ENCODE measurements at regions not wholly inside any gene's neighbourhood (a gene's known extent, or its start where the extent isn't known, plus 50 kb on each side); places are given as distances from the start of the nearest gene placed in this dataset.

DNA sequence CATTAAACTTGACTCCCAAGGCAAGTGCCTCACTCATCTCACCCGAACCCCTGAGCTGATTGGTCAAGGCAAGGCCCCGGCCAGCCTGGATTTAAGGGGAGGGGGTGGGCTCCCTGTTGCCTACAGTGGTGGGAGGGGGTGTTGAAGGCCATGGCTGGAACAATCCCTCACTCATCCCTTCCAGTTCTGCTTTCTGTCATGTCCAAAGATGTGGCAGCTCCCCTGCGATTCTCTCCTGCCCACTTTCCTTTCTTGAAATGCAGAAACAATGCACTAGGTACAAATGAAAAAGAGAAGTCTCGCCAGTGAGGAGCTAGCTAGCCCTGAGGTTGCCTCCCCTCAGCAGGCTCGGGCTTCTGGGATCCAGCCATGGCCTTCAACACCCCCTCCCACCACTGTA is 240.9 kb downstream of the SYK start:
- no peak for DNase-seq

DNA sequence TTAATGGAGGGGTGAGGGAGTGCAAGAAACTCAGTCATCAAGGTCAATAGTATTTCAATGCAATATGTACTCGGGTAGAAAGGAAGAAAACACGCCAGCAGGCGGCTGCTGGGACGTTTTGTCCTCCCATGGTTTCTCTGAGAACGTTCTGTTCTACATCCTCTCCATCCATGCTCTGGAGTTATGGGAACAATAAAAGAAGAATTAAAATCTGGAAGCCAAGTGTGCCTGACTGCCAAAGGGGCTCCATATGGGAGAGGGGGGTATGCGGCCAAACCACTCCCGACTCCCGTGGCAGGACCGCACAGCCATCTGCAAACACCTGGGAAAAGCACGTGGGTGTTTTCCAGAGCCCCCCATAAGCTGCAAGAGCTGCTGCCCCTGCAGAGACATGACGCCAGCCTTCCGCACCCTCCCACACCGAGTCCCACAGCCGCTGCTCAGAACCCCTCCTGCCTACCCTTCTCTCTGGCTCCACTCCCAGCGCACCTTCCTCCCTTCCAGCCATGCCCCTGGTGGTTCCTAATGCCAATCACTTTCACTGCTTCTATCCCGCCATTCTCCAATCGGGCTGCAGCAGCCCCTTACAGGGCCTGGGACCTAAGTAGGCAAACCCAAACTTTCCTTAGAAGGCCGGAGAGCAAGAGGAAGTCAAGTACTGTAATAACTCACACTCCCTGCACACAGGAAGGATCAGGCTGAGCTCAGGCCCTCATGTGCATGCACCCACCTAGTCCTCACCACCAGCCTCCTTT is 241.6 kb downstream of the SYK start:
- no peak for DNase-seq

DNA sequence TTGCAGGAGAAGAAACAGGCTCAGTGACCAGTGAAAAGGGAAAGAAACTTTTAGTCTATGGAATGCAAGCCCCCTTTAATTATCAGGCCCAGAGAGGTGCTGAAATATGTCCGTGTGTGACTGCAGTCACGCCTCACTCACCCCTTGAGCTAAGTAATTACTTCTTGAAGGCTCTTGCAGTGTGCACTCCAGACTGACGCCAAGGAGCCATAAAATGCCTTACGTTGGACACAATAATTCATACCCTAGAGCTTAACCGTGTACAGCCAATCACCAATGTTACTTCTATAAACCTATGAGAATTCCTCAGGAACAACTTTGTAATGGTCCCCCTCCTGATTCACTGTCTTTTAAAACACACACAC is 242.2 kb downstream of the SYK start:
- DNase-seq, result no peak

DNA sequence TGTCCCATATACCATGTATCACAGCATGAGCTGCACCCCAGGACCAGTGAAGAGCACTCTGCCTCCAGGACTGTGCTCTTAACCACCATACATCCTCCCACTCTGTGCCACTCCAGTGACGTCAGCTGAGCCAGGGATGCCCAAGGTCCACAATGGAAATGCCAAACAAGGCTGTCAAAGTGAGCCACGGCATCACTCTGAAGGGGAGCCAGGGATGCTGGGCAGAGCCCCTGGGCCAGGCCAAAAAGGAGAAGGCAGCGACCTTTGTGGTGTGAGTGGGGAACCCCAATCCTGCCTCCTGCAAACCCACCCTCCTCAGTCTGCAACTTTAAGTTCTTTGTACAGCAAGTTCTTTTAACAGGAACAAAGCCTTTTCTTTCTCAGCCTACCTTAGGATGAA is 242.7 kb downstream of the SYK start:
- DNase-seq, result no peak

DNA sequence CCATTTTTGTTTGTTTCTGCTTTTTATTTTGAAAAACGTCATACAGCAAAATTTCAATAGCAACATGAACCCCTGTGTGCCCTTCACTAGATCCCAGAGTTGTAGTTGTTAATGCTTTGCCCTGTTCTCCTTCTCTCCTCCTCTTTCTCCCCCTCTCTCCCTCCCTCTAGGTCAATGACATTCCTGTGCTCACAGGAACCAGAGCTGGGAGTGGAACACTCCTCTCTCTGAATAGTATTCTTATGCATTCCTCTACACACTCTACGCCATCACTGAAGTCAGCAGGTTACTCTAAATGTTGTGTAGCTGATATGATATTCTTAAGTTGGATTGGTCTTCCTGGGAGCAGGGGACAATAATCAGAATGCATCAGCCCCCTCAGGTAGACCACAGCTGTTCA is 243.4 kb downstream of the SYK start:
- DNase-seq, result no peak

DNA sequence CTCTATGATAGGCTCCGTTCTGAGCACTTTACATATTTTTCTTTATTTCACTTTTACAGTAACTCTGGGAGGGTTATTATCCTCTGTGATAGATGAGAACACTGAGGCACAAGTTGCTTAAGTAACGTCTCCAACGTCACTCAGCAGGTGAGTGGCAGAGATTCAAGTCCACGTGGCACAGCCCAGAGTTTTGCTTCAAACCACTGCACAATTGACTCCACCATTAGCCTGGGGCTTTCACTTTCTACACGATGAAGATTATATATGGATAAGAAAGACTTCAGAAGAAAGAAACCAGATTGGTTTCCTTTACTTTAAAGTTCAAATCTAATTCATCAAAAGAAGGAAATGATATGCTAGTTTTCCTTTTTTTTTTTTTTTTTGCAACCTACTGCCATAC is 245.9 kb downstream of the SYK start:
- no peak for DNase-seq

DNA sequence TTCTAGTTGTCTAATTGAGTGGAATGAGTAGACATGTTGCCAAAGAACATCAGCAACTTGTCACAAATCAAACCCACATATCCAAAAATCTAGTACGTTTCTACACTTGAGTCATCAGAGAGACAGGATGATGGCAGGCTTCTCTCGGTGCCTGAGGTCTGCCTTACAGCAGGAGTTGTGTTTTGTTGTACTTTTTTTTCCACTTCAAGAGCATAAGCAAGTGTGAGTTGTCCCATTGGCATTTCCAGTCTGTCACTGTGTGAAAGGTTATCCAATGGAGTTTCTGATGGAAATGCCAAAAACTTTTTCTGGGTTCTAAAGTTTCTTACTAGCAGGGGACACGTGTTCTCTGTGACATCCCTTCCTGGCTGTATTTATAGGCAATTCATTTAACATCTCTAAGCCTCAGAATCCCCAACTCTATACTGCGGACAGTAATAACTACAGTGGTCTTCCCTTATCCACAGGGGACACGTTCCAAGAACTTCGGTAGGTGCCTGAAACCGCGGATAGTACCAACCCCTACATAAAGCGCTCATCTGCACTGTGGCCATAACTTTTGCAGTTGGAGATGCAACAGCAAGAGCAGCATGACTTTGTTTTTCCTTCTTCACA is 246.5 kb downstream of the SYK start:
- DNase-seq, result no peak

DNA sequence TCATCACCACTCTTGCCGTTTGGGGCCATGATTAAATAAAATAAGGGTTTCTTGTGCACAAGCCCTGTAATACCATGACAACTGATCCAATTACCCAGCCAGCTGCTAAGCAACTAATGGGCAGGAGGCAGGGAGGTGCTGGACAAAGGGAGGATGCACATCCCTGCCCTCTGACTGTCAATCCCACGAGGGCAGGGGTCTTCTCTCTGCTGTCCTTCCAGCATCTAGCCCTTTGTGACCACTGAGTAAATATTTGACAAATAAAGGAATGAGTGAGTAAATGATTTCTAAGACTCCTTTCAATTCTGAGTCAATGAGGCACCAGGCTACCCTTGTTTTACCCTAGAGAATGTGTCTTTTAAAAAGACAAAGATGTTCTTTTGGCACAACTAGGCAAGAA is 247.1 kb downstream of the SYK start:
- no peak for DNase-seq

DNA sequence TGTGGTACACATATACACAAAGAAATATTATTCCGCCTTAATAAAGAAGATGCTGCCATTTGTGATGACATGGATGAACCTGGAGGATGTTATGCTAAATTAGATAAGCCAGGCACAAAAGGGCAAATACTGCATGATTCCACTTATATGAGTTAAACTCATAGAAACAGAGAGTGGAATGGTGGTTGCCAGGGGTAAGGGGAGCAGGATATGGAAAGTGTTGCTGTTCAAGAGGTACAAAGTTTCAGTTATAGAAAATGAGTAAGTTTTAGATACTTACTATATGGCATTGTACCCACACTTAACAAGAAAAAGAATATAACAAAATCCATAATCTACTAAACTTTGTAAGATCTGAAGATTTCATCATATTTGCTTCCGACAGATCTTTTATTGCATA is 252.2 kb downstream of the SYK start:
- no peak for DNase-seq

DNA sequence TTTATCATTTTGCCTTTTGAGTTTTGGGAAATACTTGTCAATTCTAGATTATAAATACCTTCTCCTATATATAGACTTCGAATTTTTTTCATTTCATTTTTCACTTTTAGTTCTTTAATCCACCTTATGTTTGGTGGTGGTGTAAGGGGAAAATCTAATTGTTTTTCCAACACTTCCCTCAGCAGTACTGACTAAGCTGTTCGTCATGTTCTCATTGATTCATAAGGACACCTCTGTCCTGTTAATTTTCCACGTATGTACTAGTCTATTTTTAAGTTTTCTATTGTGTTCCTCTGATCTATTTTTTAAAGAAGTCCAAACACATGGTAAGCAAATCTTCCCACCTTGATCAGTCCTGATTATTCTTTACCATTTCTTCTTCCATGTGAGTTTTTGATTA is 254.2 kb downstream of the SYK start:
- DNase-seq, result no peak

DNA sequence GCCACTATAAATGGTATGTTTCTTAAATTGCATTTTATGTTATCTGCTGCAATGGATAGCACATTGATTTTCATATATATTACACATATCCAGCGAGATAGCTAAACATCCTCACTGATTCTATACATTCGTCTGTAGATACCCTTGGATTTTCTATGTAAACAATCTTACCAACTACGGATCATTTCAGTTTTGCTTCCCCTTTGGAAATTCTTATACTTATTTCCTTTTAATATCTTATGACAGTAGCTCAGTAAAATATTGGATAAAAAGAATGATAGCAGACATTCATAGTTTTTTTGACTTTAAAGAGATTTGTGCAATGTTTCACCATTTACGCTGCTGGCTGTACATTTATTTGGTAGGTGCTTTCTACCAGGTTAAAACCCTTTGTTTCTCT is 254.9 kb downstream of the SYK start:
- DNase-seq, result no peak

DNA sequence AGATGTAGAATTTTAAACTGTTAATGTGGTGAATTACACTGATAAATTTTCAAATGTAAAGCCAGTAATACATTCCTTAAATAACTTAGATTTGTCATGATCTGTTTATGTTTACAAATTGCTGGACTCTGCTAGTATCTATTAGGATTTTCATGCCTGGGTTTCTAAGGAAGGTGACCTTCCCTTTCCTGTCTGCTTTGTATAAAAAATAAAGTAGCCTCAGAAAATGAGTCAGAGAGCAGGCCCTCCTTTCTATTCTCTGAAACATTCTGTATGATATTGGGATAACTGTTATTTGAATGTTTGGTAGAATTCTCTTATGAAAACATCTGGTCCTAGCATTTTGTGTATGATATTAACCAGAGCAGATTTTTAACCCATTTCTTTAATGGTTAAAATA is 255.3 kb downstream of the SYK start:
- no peak for DNase-seq

DNA sequence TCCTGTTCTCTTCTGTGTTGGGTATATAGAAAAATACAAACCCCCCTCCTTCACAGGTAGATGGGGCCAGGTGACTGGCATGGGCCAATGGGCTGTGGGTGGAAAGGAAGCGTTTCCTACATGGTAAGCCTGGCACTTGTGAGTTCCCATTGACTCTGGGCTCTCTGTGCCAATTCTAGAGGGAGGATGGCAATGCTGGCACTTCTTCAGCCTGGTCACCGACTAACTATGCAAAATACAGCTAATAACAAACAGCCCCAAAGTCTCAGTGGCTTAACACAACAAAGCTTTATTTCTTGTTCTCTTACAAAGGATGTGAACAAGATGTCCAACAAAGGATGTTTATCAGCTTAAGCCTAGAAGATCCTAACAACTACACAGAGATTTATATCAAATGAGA is 258.1 kb downstream of the SYK start:
- peak in 2 of 14 donors; percentile 8 for DNase-seq

DNA sequence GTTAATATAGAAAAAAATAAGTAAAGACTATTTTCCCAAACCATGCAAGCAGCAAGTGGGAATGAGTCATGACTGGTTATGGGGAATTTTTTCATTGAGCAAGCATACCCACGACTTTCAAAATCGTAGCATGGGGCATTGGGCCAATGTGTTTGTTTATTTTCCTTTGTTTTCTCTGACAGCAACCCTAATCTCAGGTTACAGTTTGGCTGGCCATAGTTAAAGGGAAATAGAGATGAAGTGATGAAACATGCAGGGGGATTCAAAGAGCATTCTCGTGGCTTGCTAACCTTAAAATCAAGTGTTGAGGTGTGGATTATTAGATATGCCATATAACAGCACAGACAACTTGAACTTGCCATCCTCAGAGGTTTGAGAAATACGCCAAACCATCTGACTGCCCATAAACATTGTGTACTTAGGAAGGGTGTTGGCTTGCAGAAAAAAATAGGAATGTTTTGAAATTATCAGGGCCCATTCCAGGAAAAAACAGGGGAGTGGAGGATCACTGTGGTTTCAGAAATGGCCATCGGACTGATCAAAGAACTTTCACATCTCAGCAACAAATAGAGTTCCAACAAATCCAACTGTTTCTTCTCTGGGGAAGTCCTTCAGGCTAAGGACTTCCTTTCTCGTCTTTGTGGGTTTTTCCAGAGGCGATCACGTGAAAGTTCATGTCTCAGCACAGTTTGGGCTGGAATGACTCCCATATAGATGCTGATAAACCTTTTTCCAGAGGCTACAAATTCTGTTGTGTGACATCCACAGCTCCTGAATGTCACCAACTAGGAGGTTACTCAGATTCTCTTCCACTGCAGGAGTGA is 259.1 kb downstream of the SYK start:
- DNase-seq, result no peak

DNA sequence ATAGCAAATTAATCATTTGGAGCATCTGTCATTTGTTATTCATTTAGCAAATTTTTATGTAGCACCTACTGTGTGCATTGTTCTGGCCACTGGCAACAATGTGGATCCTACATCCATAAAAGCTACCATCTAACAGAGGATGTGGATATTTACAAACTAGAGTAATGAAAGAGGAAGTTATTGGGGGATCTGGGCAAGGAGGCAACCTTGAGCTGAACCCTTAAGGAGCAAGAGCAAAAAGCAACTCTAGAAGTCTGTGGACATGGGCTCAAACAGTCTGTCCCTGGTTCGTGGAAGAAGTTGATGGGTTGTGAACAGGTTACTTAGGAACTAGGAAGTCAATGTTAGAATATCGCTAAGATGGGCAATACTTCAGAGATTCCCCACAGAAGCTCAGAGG is 259.9 kb downstream of the SYK start:
- no peak for DNase-seq

DNA sequence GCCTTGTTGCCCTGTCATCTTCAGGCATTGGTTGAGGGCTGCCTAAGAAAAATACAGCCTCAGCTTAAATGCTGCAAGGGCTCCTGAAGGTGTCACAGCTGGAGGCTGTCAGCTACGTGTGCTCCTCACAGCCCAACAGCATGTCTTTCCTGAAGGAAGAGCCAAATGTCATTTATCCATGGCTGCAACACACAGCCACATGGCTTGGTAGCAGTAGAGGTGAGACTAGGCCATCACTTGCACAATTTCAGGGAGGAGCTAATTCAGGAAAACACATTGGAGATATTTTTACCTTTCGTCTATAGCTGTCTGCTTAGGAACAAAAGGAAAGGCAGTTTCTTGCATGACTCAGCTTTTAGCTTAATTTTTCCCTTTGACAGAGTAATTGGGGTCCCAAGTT is 260.7 kb downstream of the SYK start:
- no peak for DNase-seq

DNA sequence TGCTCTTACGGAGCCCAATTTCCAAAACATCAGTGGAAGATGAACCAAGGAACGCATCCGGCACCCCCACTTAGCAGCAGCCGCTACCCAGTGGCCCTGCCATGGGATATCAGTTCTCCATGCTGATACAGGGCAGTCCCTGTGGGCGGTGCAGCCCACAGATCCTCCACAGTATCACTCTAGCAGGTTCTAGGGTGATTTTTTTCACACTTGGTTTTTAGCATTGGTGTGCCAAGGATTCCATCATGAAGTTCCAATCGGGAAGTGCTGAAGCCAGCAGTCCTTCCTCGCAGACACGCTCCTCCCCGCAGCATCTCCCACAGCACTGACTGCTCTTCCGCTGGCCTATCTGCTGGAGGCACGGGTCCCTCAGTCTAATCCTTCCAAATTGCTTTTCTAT is 261.9 kb downstream of the SYK start:
- DNase-seq, result no peak

DNA sequence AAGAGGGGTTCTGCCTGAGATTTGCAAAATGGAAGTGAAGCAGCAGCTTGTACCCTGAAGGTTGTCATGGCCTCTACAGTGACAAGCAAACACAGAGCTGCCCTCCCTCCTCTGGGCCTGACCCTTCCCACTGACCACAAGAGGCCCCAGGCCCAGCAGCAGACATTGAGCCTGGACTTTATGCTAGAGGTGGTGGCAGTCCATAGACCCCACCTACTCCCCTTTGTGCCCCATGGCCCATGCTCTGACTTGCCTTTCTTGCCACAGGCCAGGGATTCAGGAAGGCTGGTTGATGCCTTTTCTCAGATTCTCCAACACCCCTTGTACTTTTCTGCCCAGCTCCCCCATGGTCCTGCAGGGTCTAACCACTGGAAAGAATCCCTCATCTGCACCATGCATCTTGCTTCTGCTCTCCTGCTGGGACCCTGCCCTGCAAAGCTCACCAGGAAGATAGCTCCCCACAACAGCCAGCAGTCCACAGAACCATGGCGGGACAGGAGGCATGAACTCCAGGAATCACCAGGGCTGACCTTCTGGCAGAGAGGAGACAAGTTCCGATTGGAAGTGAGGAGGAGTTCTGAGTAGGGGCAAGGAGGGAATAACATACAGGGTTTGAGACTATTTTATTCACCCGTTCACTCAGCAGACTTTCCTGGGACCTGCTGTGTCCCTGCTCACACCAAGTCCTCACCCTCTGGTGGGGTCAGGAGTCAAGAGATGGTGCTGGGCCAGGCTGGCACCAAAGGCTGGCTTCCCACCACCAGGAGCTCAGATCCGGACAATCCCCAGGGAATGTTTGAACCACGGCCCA is 263.8 kb downstream of the SYK start:
- no peak for DNase-seq

DNA sequence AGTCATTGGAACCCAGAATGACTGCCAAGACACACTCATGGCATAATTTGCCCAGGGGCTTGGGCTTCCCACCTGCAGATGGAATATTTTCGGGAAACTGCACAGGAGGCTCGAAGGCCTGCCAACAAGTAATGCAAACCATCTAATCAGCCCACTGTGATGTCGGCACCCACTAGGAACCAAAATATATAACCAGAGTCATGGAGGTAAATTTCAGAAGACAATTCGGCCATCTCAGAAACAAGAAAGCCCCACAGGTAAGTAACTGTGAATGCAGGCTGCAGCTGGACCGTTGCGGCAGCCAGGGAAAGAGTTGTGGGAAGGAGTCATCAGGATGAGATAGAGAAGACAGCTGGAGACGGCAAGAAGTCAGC is 264.4 kb downstream of the SYK start:
- no peak for DNase-seq

DNA sequence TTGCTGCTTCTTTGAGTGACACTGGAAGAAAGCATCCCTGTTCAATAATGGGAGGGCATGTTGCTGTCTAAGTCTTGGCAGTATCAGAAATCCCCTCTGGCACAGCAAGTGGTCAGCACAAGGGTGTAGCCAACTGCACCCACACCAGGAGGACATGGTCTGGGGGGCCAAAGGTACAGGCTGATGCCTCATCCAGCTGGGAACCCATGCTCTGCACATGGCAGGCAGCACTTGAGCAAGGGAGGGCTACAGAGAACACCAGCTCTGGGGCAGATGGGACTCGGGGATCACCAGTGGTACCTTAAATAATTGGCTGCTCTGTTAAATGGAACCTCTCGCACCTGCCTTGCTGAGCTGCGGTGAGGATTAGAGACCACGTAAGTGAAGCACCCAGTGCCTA is 265.2 kb downstream of the SYK start:
- no peak for DNase-seq

DNA sequence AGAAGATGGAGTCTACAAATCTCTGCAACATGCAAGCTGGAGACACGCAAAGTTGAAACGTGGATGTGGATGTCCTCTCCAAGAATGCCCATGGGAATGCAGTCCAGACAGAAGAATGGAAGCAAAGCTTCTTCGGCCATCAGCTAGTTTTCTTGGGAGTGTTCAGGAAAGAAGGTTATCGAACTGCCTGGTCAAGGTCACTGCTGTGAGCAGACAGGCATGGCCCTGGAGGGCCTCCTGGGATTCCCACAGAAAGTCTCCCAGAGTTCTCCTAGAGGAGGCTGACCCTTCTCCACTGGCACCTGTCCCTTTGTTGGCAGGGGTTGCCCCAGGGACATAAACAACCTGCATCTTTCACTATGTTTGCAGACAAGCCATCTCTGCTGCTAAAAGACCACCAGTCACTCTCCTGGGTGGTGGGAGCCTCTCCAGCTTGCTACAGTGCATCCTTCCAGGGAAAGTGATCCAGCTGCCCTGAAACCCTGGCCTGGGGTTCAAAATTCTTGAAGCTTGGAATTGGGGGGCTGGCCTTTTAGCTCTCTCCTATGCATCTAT is 265.8 kb downstream of the SYK start:
- no peak for DNase-seq

DNA sequence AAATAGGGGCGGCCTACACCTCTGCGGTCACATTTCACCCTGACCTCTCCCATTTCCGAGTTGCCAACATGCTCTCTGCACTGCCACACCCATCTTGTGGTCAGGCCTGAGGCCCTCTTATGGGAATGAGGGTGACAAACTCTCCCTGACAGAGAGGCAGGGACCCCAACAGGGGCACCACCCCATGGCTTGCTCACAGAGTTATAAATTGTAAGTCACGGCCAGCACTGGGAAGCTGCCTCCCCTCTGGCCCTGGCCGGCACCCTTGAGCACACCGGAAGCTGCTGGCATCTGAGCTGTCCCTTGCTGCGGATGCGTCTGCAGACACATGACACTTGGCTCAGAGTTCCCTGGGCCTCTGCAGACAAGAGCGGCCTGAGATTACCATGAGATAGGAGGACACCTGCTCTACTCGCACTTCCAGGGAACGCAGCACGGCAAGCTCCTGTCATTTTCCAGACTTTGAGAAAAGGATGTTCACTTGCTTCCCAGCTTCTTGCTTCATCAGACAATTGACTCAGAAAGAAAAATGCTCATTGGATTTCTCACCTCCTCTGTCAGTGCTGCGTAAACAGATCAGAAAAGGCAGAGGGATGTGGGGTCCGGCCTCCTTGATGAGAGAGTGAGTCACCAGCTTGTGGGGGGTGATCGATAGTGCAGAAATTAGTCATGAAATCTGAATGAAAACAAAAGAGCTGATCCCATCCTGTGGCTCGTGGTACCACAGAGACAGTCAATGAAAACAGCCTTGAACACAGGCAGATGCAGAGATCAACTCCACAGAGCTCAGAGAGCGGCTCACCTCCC is 269.8 kb downstream of the SYK start:
- peak in 1 of 14 donors; percentile 28 for DNase-seq

Data from C1 segment of cervical spinal cord (tissue), 14 donors.